C4-2B (cell line): ENCODE measurements at regions not wholly inside any gene's neighbourhood (a gene's known extent, or its start where the extent isn't known, plus 50 kb on each side); places are given as distances from the start of the nearest gene placed in this dataset.

Experiments
- ZFX ChIP-seq: fragments of 450-650 bp; IDR thresholded peaks from 2 replicates; pipeline ENCODE4 v1.6.1; 2017
- TF ChIP-seq, protein P1 (sequence below): fragments of 450-650 bp; conservative IDR thresholded peaks from 2 replicates; pipeline ENCODE4 v1.5.1; 2017; ENCODE audit warnings: mild to moderate bottlenecking

DNA sequence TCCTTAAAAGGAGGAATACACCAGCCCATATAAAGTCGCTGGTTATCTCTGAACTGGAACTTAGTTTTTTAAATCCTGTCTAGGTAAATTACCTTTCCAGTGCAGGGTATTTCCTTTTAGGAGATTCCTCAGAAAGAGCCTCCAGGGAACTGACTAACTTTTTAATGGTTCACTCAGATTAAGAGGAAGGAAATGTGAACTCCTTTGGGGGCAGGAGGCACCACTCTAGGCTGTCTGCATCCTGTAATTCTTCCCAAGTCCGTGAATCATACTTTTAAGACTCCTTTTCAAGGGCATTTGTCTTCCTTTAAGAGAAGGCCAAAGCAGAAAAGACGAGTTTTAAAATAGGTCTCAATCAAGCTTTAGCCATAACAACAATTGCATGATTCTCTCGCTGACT, 871.2 kb upstream of the NR2F2 start:
- TF ChIP-seq, protein P1, sequence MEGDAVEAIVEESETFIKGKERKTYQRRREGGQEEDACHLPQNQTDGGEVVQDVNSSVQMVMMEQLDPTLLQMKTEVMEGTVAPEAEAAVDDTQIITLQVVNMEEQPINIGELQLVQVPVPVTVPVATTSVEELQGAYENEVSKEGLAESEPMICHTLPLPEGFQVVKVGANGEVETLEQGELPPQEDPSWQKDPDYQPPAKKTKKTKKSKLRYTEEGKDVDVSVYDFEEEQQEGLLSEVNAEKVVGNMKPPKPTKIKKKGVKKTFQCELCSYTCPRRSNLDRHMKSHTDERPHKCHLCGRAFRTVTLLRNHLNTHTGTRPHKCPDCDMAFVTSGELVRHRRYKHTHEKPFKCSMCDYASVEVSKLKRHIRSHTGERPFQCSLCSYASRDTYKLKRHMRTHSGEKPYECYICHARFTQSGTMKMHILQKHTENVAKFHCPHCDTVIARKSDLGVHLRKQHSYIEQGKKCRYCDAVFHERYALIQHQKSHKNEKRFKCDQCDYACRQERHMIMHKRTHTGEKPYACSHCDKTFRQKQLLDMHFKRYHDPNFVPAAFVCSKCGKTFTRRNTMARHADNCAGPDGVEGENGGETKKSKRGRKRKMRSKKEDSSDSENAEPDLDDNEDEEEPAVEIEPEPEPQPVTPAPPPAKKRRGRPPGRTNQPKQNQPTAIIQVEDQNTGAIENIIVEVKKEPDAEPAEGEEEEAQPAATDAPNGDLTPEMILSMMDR = no peak
- TF ChIP-seq ZFX = no peak
